ENCODE measurements at regions not wholly inside any gene's neighbourhood (a gene's known extent, or its start where the extent isn't known, plus 50 kb on each side); places are given as distances from the start of the nearest gene placed in this dataset.

DNA sequence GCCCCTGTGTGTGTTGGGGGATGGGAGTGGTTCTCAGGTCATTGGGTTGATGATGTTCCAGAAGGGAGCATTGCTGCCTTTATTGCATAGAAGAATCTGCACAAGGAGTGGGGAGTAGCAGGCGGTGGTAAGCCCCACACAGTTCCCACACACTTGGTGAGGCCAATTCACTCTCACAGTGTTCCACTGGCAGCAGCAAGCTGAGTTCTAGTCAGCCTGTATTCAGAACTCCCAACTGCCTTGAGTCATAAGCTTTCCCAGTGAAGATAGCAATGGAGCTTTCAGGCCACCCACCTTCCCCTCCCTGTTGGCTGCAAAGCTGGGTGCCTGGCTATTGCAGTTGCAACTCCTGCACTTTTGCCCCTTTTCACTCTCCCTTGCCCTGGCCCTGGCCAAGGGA lies 181.1 kb upstream of the RBMS3 start:
- ATAC-seq (ENCODE audit: poor library complexity) (no peak), DNase-seq (no peak)
- no peak overlapping the region for H3K27ac ChIP-seq (ENCODE audit: low read depth in 1 of 2, low read length in 2 of 2)
- H3K4me1 Mint-ChIP-seq (ENCODE audit: low read depth) = no peaks in the 10 kb centered on the region
- H3K9me3 Mint-ChIP-seq = peaks cover 15% of the 10 kb centered on the region
- no peaks in the 10 kb centered on the region for H3K4me1 ChIP-seq (ENCODE audit: insufficient read depth, low read length)
- no peaks in the 10 kb centered on the region for H3K36me3 Mint-ChIP-seq (ENCODE audit: low read depth)
- intact Hi-C loops (cut with DNase I, micrococcal nuclease) = no loop called here
- no peaks in the 10 kb centered on the region for H3K27me3 ChIP-seq (ENCODE audit: control insufficient read depth in 1 of 2, insufficient read depth in 2 of 2, low read length in 2 of 2)
- no peak overlapping the region for H3K4me3 Mint-ChIP-seq
- ChIA-PET CTCF (no interaction called here), POLR2A (no interaction called here)
- no peak overlapping the region for H3K4me3 ChIP-seq (ENCODE audit: low read length)
- H3K9me3 ChIP-seq (ENCODE audit: control insufficient read depth in 1 of 2, insufficient read depth in 1 of 2, low read length in 2 of 2) = peaks cover 0 to 8% of the 10 kb centered on the region in 2 experiments
- TF ChIP-seq, protein P1, sequence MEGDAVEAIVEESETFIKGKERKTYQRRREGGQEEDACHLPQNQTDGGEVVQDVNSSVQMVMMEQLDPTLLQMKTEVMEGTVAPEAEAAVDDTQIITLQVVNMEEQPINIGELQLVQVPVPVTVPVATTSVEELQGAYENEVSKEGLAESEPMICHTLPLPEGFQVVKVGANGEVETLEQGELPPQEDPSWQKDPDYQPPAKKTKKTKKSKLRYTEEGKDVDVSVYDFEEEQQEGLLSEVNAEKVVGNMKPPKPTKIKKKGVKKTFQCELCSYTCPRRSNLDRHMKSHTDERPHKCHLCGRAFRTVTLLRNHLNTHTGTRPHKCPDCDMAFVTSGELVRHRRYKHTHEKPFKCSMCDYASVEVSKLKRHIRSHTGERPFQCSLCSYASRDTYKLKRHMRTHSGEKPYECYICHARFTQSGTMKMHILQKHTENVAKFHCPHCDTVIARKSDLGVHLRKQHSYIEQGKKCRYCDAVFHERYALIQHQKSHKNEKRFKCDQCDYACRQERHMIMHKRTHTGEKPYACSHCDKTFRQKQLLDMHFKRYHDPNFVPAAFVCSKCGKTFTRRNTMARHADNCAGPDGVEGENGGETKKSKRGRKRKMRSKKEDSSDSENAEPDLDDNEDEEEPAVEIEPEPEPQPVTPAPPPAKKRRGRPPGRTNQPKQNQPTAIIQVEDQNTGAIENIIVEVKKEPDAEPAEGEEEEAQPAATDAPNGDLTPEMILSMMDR (IDR thresholded peaks at IDR 0.05) = no peak
- no peaks in the 10 kb centered on the region for H3K27me3 Mint-ChIP-seq
- no peaks in the 10 kb centered on the region for H3K36me3 ChIP-seq (ENCODE audit: insufficient read depth, low read length)
- H3K27ac Mint-ChIP-seq = no peak overlapping the region

DNA sequence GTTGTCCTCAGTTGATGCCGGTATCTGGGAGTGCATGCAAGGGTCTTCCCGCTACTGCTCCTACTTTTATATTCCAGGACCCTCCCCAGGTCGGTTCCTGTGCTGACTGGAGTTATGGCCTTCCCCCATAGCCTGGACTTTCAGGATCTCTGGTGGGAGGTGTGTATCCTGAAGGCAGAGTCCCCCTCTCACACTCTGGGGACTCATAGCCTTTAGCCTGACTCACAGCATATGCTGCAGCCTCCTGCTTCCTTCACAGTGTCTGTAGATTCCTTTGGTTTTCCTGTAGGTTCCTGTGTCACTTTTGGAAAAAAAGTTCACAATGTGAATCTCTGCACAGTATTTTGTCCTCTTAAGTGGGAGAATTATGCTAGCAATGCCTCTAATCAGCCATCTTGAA lies 180.6 kb upstream of the RBMS3 start:
- no peak for ATAC-seq (ENCODE audit: poor library complexity)
- Histone ChIP-seq H3K9me3 (ENCODE audit: control insufficient read depth in 1 of 2, insufficient read depth in 1 of 2, low read length in 2 of 2) (peaks cover 0 to 8% of the 10 kb centered on the region in 2 experiments), H3K4me3 (ENCODE audit: low read length) (no peak overlapping the region), H3K4me1 (ENCODE audit: insufficient read depth, low read length) (no peaks in the 10 kb centered on the region), H3K27ac (ENCODE audit: low read depth in 1 of 2, low read length in 2 of 2) (no peak overlapping the region), H3K27me3 (ENCODE audit: control insufficient read depth in 1 of 2, insufficient read depth in 2 of 2, low read length in 2 of 2) (no peaks in the 10 kb centered on the region), H3K36me3 (ENCODE audit: insufficient read depth, low read length) (no peaks in the 10 kb centered on the region)
- Mint-ChIP-seq H3K36me3 (ENCODE audit: low read depth) (no peaks in the 10 kb centered on the region), H3K4me3 (no peak overlapping the region), H3K27ac (no peak overlapping the region), H3K27me3 (no peaks in the 10 kb centered on the region), H3K9me3 (peaks cover 13% of the 10 kb centered on the region), H3K4me1 (ENCODE audit: low read depth) (no peaks in the 10 kb centered on the region)
- CTCF ChIA-PET = no interaction called here
- POLR2A ChIA-PET = no interaction called here
- no peak for DNase-seq
- intact Hi-C loops (cut with DNase I, micrococcal nuclease) = no loop called here
- TF ChIP-seq, protein P1 (IDR thresholded peaks at IDR 0.05) = no peak

DNA sequence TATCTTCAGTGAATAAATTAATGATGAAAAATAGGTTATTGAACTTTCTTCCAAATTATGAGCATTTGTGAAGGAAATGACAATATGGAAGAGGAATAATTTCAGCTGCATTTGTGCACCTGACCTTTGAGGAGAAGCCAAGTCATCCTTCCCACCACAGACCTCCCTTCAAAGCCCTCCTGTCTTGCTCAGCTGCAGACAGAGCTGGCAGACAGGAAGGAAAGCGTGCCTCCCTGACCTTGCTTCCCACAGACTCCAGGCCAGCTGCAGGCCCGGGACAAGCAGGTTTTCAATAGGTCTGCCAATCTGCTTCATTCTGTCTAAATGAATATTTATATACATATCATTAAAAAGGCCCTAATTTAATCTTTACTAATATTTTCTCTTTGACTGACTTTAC lies 152.9 kb upstream of the RBMS3 start:
- Histone ChIP-seq H3K27me3 (ENCODE audit: control insufficient read depth in 1 of 2, insufficient read depth in 2 of 2, low read length in 2 of 2) (no peaks in the 10 kb centered on the region), H3K4me3 (ENCODE audit: low read length) (no peak overlapping the region), H3K36me3 (ENCODE audit: insufficient read depth, low read length) (no peaks in the 10 kb centered on the region), H3K9me3 (ENCODE audit: control insufficient read depth in 1 of 2, insufficient read depth in 1 of 2, low read length in 2 of 2) (peaks cover 0 to 3% of the 10 kb centered on the region in 2 experiments), H3K4me1 (ENCODE audit: insufficient read depth, low read length) (no peaks in the 10 kb centered on the region), H3K27ac (ENCODE audit: low read depth in 1 of 2, low read length in 2 of 2) (no peak overlapping the region)
- DNase-seq (no peak), ATAC-seq (ENCODE audit: poor library complexity) (no peak)
- CTCF ChIA-PET = no interaction called here
- Mint-ChIP-seq H3K4me3 (no peak overlapping the region), H3K36me3 (ENCODE audit: low read depth) (no peaks in the 10 kb centered on the region), H3K27me3 (no peaks in the 10 kb centered on the region), H3K4me1 (ENCODE audit: low read depth) (no peaks in the 10 kb centered on the region), H3K27ac (no peak overlapping the region), H3K9me3 (peaks cover 2% of the 10 kb centered on the region)
- TF ChIP-seq, protein P1 (IDR thresholded peaks at IDR 0.05) = no peak
- intact Hi-C loops (cut with DNase I, micrococcal nuclease) = no loop called here
- POLR2A ChIA-PET = no interaction called here
